IMR-90 (cell line): ENCODE measurements at regions not wholly inside any gene's neighbourhood (a gene's known extent, or its start where the extent isn't known, plus 50 kb on each side); places are given as distances from the start of the nearest gene placed in this dataset.

ENCODE experiments used
- ATAC-seq: fragments of 200-7000 bp; cut with Tn5 transposase; 2 replicates; pipeline ENCODE4 v1.9.1; 2020; ENCODE audit warnings: low read depth, mild to moderate bottlenecking, moderate library complexity
- BruUV-seq: library from RNA; stranded (reverse); fragments of 400-500 nt; replicated peaks from 2 replicates; lab custom pipeline; 2021; lab: Mats Ljungman, UMichigan
- CTCF ChIA-PET: fragments of 300-600 bp; formaldehyde crosslinking; extraction: SDS; loops from one replicate; lab custom pipeline; 2021; ENCODE audit warnings: antibody characterized with exemption; lab: Yijun Ruan, JAX
- POLR2A ChIA-PET: fragments of 300-600 bp; sonication (Branson Sonifier 250); formaldehyde crosslinking; loops from one replicate; lab custom pipeline; 2022; ENCODE audit warnings: antibody characterized with exemption; ENCODE audit not compliant: unreplicated experiment; lab: Charles Lee
- DNase-seq: peaks from one replicate; pipeline ENCODE4 v3.0.0; 2013
- H2AFZ ChIP-seq: replicated peaks from 2 replicates; pipeline ENCODE3; 2013; ENCODE audit warnings: low read length, mild to moderate bottlenecking; ENCODE audit not compliant: poor library complexity
- H2AK5ac ChIP-seq: 2 replicates; pipeline ENCODE4 v1.6.1; 2013; ENCODE audit warnings: low read depth, low read length, inconsistent platforms
- H2AK9ac ChIP-seq: replicated peaks from 2 replicates; pipeline ENCODE3; 2013; ENCODE audit warnings: mild to moderate bottlenecking, low read depth, low read length, moderate library complexity; ENCODE audit not compliant: poor library complexity
- H2BK120ac ChIP-seq: 2 replicates; pipeline ENCODE4 v1.6.1; 2013; ENCODE audit warnings: low read depth, low read length, inconsistent platforms
- H2BK15ac ChIP-seq: 3 replicates; pipeline ENCODE4 v1.6.1; 2013; ENCODE audit warnings: low read depth, low read length, inconsistent platforms
- H2BK20ac ChIP-seq: 2 replicates; pipeline ENCODE4 v1.6.1; 2013; ENCODE audit warnings: low read depth, mild to moderate bottlenecking, inconsistent platforms, low read length, moderate library complexity
- H2BK5ac ChIP-seq: 2 replicates; pipeline ENCODE4 v1.6.1; 2013; ENCODE audit warnings: mild to moderate bottlenecking, low read depth, low read length, inconsistent platforms; ENCODE audit not compliant: poor library complexity, severe bottlenecking
- H3K14ac ChIP-seq: replicated peaks from 2 replicates; pipeline ENCODE4 v1.6.1; 2013; ENCODE audit warnings: low read depth, low read length, inconsistent platforms
- H3K18ac ChIP-seq: 2 replicates; pipeline ENCODE4 v1.6.1; 2013; ENCODE audit warnings: low read depth, low read length, control low read depth
- H3K23ac ChIP-seq: 2 replicates; pipeline ENCODE4 v1.6.1; 2013; ENCODE audit warnings: low read depth, low read length, inconsistent platforms
- H3K27ac ChIP-seq: 2 replicates; pipeline ENCODE4 v1.5.1; 2013; ENCODE audit warnings: mild to moderate bottlenecking, control low read depth, low read length; ENCODE audit not compliant: insufficient read depth
- H3K27me3 ChIP-seq: 2 replicates; pipeline ENCODE4 v1.6.1; 2013; ENCODE audit warnings: low read length; ENCODE audit not compliant: control insufficient read depth, insufficient read depth
- H3K36me3 ChIP-seq: 2 replicates; pipeline ENCODE4 v1.6.1; 2013; ENCODE audit warnings: low read length, mixed read lengths; ENCODE audit not compliant: control insufficient read depth, insufficient read depth
- H3K4ac ChIP-seq: 2 replicates; pipeline ENCODE4 v1.6.1; 2013; ENCODE audit warnings: low read depth, low read length, inconsistent platforms
- H3K4me1 ChIP-seq: 2 replicates; pipeline ENCODE4 v1.6.1; 2013; ENCODE audit warnings: low read length, mixed read lengths; ENCODE audit not compliant: control insufficient read depth, insufficient read depth
- H3K4me2 ChIP-seq: 2 replicates; pipeline ENCODE4 v1.6.1; 2013; ENCODE audit warnings: low read depth, mild to moderate bottlenecking, control low read depth, low read length, moderate library complexity
- H3K4me3 ChIP-seq: 2 replicates; pipeline ENCODE4 v1.5.1; 2013; ENCODE audit warnings: low read depth, mild to moderate bottlenecking, control low read depth, low read length, moderate library complexity; ENCODE audit not compliant: insufficient read depth
- H3K56ac ChIP-seq: 2 replicates; pipeline ENCODE4 v1.6.1; 2013; ENCODE audit warnings: low read length, inconsistent platforms; ENCODE audit not compliant: insufficient read depth; ENCODE audit errors: extremely low read depth
- H3K79me1 ChIP-seq, 2 experiments: 2 replicates each; pipeline ENCODE4 v1.6.1; 2013; ENCODE audit warnings: low read length in 2 of 2, inconsistent platforms in 1 of 2, low read depth in 1 of 2
- H3K9ac ChIP-seq: 2 replicates; pipeline ENCODE4 v1.6.1; 2013; ENCODE audit warnings: low read depth, low read length, control low read depth
- H3K9me1 ChIP-seq: 2 replicates; pipeline ENCODE4 v1.6.1; 2013; ENCODE audit warnings: low read length, inconsistent platforms; ENCODE audit not compliant: insufficient read depth
- H3K9me3 ChIP-seq: 2 replicates; pipeline ENCODE4 v1.6.1; 2013; ENCODE audit warnings: low read length; ENCODE audit not compliant: control insufficient read depth, insufficient read depth
- H4K20me1 ChIP-seq: 2 replicates; pipeline ENCODE4 v1.6.1; 2013; ENCODE audit warnings: low read length, inconsistent platforms; ENCODE audit not compliant: insufficient read depth
- H4K5ac ChIP-seq: 2 replicates; pipeline ENCODE4 v1.6.1; 2013; ENCODE audit warnings: mild to moderate bottlenecking, low read depth, low read length, control low read depth
- H4K8ac ChIP-seq, 2 experiments: 2 replicates each; pipeline ENCODE4 v1.6.1; 2013; ENCODE audit warnings: low read depth in 2 of 2, low read length in 2 of 2, control low read depth in 1 of 2, inconsistent platforms in 1 of 2
- H4K91ac ChIP-seq: 2 replicates; pipeline ENCODE4 v1.6.1; 2013; ENCODE audit warnings: low read depth, low read length, inconsistent platforms; ENCODE audit not compliant: insufficient read depth
- BHLHE40 ChIP-seq: fragments of 150-350 bp; IDR thresholded peaks from 2 replicates; pipeline ENCODE4 v1.6.1; 2016; ENCODE audit warnings: mild to moderate bottlenecking, low read depth, low read length
- CEBPB ChIP-seq: IDR thresholded peaks from 2 replicates; pipeline ENCODE4 v1.6.1; 2012; ENCODE audit warnings: low read depth, low read length, improper control_type of control experiment
- CTCF ChIP-seq: conservative IDR thresholded peaks from 2 replicates; pipeline ENCODE4 v1.5.1; 2012; ENCODE audit warnings: mild to moderate bottlenecking, low read depth, low read length, improper control_type of control experiment
- ELK1 ChIP-seq: fragments of 150-350 bp; IDR thresholded peaks from 2 replicates; pipeline ENCODE4 v1.6.1; 2016; ENCODE audit warnings: low read depth, mild to moderate bottlenecking, low read length, moderate library complexity, borderline replicate concordance
- FOS ChIP-seq: fragments of 150-350 bp; IDR thresholded peaks from 2 replicates; pipeline ENCODE4 v1.6.1; 2016; ENCODE audit warnings: low read depth, low read length
- MAFK ChIP-seq: IDR thresholded peaks from 2 replicates; pipeline ENCODE4 v1.6.1; 2012; ENCODE audit warnings: low read depth, low read length, improper control_type of control experiment
- MAZ ChIP-seq: IDR thresholded peaks from 2 replicates; pipeline ENCODE4 v1.6.1; 2012; ENCODE audit warnings: low read depth, mild to moderate bottlenecking, low read length, improper control_type of control experiment, moderate library complexity, borderline replicate concordance
- MXI1 ChIP-seq: IDR thresholded peaks from 2 replicates; pipeline ENCODE4 v1.6.1; 2012; ENCODE audit warnings: low read depth, mild to moderate bottlenecking, low read length, moderate library complexity, borderline replicate concordance
- NFE2L2 ChIP-seq: fragments of 150-350 bp; IDR thresholded peaks from 2 replicates; pipeline ENCODE4 v1.6.1; 2016; ENCODE audit warnings: low read depth, mild to moderate bottlenecking, low read length
- POLR2A ChIP-seq: IDR thresholded peaks from 2 replicates; pipeline ENCODE4 v1.6.1; 2012; ENCODE audit warnings: mild to moderate bottlenecking, low read depth, low read length
- RAD21 ChIP-seq: IDR thresholded peaks from 2 replicates; pipeline ENCODE4 v1.6.1; 2012; ENCODE audit warnings: low read length, improper control_type of control experiment
- RCOR1 ChIP-seq: IDR thresholded peaks from 2 replicates; pipeline ENCODE4 v1.6.1; 2012; ENCODE audit warnings: mild to moderate bottlenecking, low read length, improper control_type of control experiment; ENCODE audit not compliant: insufficient replicate concordance
- RFX5 ChIP-seq: IDR thresholded peaks from 2 replicates; pipeline ENCODE4 v1.8.0; 2012; ENCODE audit warnings: low read depth, mild to moderate bottlenecking, low read length, moderate library complexity
- SMC3 ChIP-seq: fragments of 150-350 bp; IDR thresholded peaks from 2 replicates; pipeline ENCODE4 v1.6.1; 2016; ENCODE audit warnings: low read depth, mild to moderate bottlenecking, antibody characterized with exemption, low read length, moderate library complexity
- USF2 ChIP-seq: fragments of 150-350 bp; IDR thresholded peaks from 2 replicates; pipeline ENCODE4 v1.6.1; 2017; ENCODE audit warnings: mild to moderate bottlenecking, antibody characterized with exemption, low read length, low read depth
- WGBS, 2 experiments: methylation state at CpG; one replicate each; pipeline versions ENCODE4 v1.1.5 to v1.1.7; 2013; ENCODE audit warnings: missing lambda C conversion rate in 2 of 2; ENCODE audit not compliant: insufficient read length in 1 of 2; ENCODE audit errors: extremely low coverage in 2 of 2; 5-methylcytosine and 5-hydroxymethylcytosine counted together
- dilution Hi-C: fragments of 300-500 bp; cut with HindIII; formaldehyde crosslinking; loops from one replicate; pipeline ENCODE4 v1.14.3; 2018; ENCODE audit warnings: low sequenced_read_pairs; ENCODE audit not compliant: unreplicated experiment
- in situ Hi-C: fragments of 300-500 bp; cut with MboI; formaldehyde crosslinking; loops from 3 replicates; pipeline ENCODE4 v1.14.3; 2019; ENCODE audit warnings: low sequenced_read_pairs, inconsistent platforms, mixed read lengths
- intact Hi-C: fragments of 100-400 bp; cut with micrococcal nuclease; formaldehyde crosslinking; loops from 2 replicates; pipeline ENCODE4 v1.10.0; 2022

- H2BK5ac ChIP-seq: no peak overlapping the region
- POLR2A ChIA-PET: no interaction called here
- no peak overlapping the region for H3K27ac ChIP-seq
- in situ Hi-C loops: no loop called here
- no peak overlapping the region for H3K56ac ChIP-seq
- no peak overlapping the region for H2BK120ac ChIP-seq
- H3K79me1 ChIP-seq: no peaks in the 10 kb centered on the region
- H2BK20ac ChIP-seq: no peak overlapping the region
- H3K23ac ChIP-seq: no peak overlapping the region
- no TSS peak for BruUV-seq
- H3K4ac ChIP-seq: no peak overlapping the region
- no peaks in the 10 kb centered on the region for H3K9me1 ChIP-seq
- no peak overlapping the region for H3K18ac ChIP-seq
- CTCF ChIA-PET: no interaction called here
- ATAC-seq (no peak), DNase-seq (no peak)
- H3K9ac ChIP-seq: no peak overlapping the region
- H3K4me2 ChIP-seq: no peak overlapping the region
- no peak overlapping the region for H2AFZ ChIP-seq
- H3K14ac ChIP-seq: no peak overlapping the region
- H2AK5ac ChIP-seq: no peak overlapping the region
- dilution Hi-C loops: no loop called here
- H3K4me3 ChIP-seq: no peak overlapping the region
- H3K9me3 ChIP-seq: no peaks in the 10 kb centered on the region
- no peak overlapping the region for H4K91ac ChIP-seq
- no peak overlapping the region for H2BK15ac ChIP-seq
- no peak overlapping the region for H4K5ac ChIP-seq
- H3K4me1 ChIP-seq: no peaks in the 10 kb centered on the region
- no peaks in the 10 kb centered on the region for H3K27me3 ChIP-seq
- H4K8ac ChIP-seq: no peak overlapping the region
- no CpG with 5 or more reads among the region's 4 CpGs for whole genome bisulfite sequencing, 2 experiments
- intact Hi-C loops: no loop called here
- no peak overlapping the region for H2AK9ac ChIP-seq
- H3K36me3 ChIP-seq: no peaks in the 10 kb centered on the region
- no peaks in the 10 kb centered on the region for H4K20me1 ChIP-seq
- TF ChIP-seq ELK1 (no peak), USF2 (no peak), MXI1 (no peak), FOS (no peak), RAD21 (no peak), BHLHE40 (no peak), RFX5 (no peak), MAZ (no peak), POLR2A (no peak), RCOR1 (no peak), SMC3 (no peak), CTCF (no peak), MAFK (no peak), CEBPB (no peak), NFE2L2 (no peak)
Observed at GRCh38 chr5:62043289-62044280, 262.4 kb upstream of the KIF2A start.
